ENCODE measurements at regions not wholly inside any gene's neighbourhood (a gene's known extent, or its start where the extent isn't known, plus 50 kb on each side); places are given as distances from the start of the nearest gene placed in this dataset.

GRCh38 chr17:71402661-71403141 is 718.1 kb upstream of the SOX9 start:
- TF ChIP-seq MAFK (IDR thresholded peaks at IDR 0.05; ENCODE audit: low read depth, low read length) = no peak
- no peak for TF ChIP-seq MAZ (IDR thresholded peaks at IDR 0.05; ENCODE audit: borderline replicate concordance, low read depth, low read length)
- no peak for TF ChIP-seq MXI1 (IDR thresholded peaks at IDR 0.05; ENCODE audit: borderline replicate concordance, low read depth, low read length)
- no peak for TF ChIP-seq POLR2A (IDR thresholded peaks at IDR 0.05; ENCODE audit: low read depth, low read length)
- TF ChIP-seq BHLHE40 (IDR thresholded peaks at IDR 0.05; ENCODE audit: low read depth, low read length) = no peak
- TF ChIP-seq RFX5 (IDR thresholded peaks at IDR 0.05; ENCODE audit: low read depth, low read length) = no peak
- no peak for TF ChIP-seq SMC3 (IDR thresholded peaks at IDR 0.05; ENCODE audit: low read depth, low read length)
- TF ChIP-seq CHD1 (IDR thresholded peaks at IDR 0.05; ENCODE audit: low read depth, low read length) = no peak
- TF ChIP-seq CEBPB (IDR thresholded peaks at IDR 0.05; ENCODE audit: low read depth, low read length) = no peak
- no peak for TF ChIP-seq NFE2L2 (IDR thresholded peaks at IDR 0.05; ENCODE audit: low read depth, low read length)
- no peak for TF ChIP-seq RAD21 (IDR thresholded peaks at IDR 0.05; ENCODE audit: low read length)
- Histone ChIP-seq H4K5ac (ENCODE audit: low read depth, low read length) (no peak overlapping the region), H3K27ac (ENCODE audit: insufficient read depth, low read length) (no peak overlapping the region), H3K9me1 (ENCODE audit: insufficient read depth, low read length) (no peaks in the 10 kb centered on the region), H2BK5ac (ENCODE audit: low read depth, low read length, poor library complexity, severe bottlenecking) (no peak overlapping the region), H3K4me3 (ENCODE audit: insufficient read depth, low read depth, low read length) (no peak overlapping the region), H3K56ac (ENCODE audit: extremely low read depth, insufficient read depth, low read length) (no peak overlapping the region), H3K4me2 (ENCODE audit: low read depth, low read length) (no peak overlapping the region), H3K4me1 (ENCODE audit: control insufficient read depth, insufficient read depth, low read length) (no peaks in the 10 kb centered on the region), H3K36me3 (ENCODE audit: control insufficient read depth, insufficient read depth, low read length) (no peaks in the 10 kb centered on the region), H3K9ac (ENCODE audit: low read depth, low read length) (no peak overlapping the region), H2BK120ac (ENCODE audit: low read depth, low read length) (no peak overlapping the region), H2BK15ac (ENCODE audit: low read depth, low read length) (no peak overlapping the region), H2AK9ac (replicated peaks; ENCODE audit: low read depth, low read length, poor library complexity) (no peak overlapping the region), H2BK20ac (ENCODE audit: low read depth, low read length) (no peak overlapping the region), H2AFZ (replicated peaks; ENCODE audit: low read length, poor library complexity) (peak overlapping the region; percentile 21), H3K14ac (replicated peaks; ENCODE audit: low read depth, low read length) (no peak overlapping the region), H2AK5ac (ENCODE audit: low read depth, low read length) (no peak overlapping the region), H3K18ac (ENCODE audit: low read depth, low read length) (no peak overlapping the region), H4K91ac (ENCODE audit: insufficient read depth, low read depth, low read length) (no peak overlapping the region), H3K23ac (ENCODE audit: low read depth, low read length) (no peak overlapping the region), H4K8ac (ENCODE audit: low read depth in 2 of 2, low read length in 2 of 2) (no peak overlapping the region), H3K9me3 (ENCODE audit: control insufficient read depth, insufficient read depth, low read length) (no peaks in the 10 kb centered on the region), H3K4ac (ENCODE audit: low read depth, low read length) (no peak overlapping the region), H4K20me1 (ENCODE audit: insufficient read depth, low read length) (no peaks in the 10 kb centered on the region), H3K27me3 (ENCODE audit: control insufficient read depth, insufficient read depth, low read length) (no peaks in the 10 kb centered on the region), H3K79me1 (ENCODE audit: low read depth in 1 of 2, low read length in 2 of 2) (no peaks in the 10 kb centered on the region)
- 86% methylated on average over 1 of the region's 3 CpGs; no CpG with 5 or more reads in 1 of the 2 experiments for WGBS, 2 experiments (ENCODE audit: extremely low coverage in 2 of 2, insufficient read length in 1 of 2)
- DNase-seq (no peak), ATAC-seq (ENCODE audit: low read depth) (no peak)
- in situ Hi-C loops (cut with MboI; ENCODE audit: low sequenced_read_pairs) = no loop called here
- no TSS peak for BruUV-seq (replicated peaks)
- intact Hi-C loops (cut with micrococcal nuclease) = no loop called here
- ChIA-PET POLR2A (ENCODE audit: unreplicated experiment) (no interaction called here), CTCF (no interaction called here)
- dilution Hi-C loops (cut with HindIII; ENCODE audit: low sequenced_read_pairs, unreplicated experiment) = no loop called here

Measured in IMR-90 (cell line).